ENCODE measurements at regions not wholly inside any gene's neighbourhood (a gene's known extent, or its start where the extent isn't known, plus 50 kb on each side); places are given as distances from the start of the nearest gene placed in this dataset.

DNA sequence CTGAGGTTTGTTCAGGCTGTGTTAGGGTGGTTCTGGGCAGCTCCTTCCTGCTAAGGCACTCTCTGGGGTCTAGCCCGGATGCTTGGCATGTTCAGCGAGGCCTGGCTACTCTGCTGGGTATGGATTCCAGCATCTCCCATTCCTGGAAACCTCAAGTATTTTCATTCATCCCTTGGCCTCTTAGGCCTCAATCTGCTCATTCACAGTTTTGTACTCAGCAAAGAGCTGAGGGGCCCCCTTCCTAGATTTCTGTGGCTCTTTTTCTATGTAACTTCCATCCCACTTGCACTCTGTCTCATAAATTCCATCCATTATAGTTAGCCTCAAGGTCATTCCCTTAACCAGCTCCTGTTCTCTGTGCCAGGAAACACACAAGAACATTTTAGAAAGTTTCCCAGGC, 798.8 kb upstream of the HS6ST1 start:
- DNase-seq, result no peak

DNA sequence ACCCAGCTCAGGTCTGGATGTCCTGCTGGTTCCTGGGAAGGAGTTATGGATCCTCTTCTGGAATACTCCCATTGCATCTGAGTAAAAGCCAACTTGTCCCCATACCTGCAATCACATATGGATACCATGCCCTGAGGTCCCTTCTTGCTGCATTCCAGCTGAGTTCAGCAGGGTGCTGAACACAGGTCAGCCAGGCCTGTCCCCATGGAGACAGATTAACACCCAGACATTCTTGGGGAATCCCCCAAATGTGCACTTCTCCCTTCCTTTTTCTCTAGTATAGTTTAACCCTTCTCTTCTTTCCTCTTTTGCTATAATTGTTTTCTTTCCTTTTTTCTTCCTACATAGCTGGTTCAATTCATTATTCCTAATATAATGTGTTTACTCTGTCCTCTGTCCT, 799.6 kb upstream of the HS6ST1 start:
- DNase-seq, result no peak

DNA sequence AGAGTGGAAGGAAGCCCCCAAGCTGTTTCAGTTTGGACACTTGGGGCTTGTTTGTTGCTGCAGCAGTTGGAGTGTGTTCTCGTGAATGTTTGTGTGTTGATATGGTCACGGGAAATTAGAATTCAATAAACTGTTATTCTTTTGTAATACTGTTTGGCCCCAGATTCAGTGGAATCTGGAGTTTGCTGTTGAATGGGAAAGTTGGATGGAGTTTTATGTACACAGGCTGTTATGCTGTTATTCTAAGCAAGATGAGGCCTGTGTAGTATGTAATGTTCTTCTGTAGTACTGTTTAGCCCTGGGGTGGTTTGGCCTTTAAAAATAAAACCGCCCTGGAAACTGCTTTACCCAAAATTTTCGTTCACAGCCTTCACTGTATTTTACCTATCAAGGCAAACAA, 810.4 kb upstream of the HS6ST1 start:
- no peak for DNase-seq

DNA sequence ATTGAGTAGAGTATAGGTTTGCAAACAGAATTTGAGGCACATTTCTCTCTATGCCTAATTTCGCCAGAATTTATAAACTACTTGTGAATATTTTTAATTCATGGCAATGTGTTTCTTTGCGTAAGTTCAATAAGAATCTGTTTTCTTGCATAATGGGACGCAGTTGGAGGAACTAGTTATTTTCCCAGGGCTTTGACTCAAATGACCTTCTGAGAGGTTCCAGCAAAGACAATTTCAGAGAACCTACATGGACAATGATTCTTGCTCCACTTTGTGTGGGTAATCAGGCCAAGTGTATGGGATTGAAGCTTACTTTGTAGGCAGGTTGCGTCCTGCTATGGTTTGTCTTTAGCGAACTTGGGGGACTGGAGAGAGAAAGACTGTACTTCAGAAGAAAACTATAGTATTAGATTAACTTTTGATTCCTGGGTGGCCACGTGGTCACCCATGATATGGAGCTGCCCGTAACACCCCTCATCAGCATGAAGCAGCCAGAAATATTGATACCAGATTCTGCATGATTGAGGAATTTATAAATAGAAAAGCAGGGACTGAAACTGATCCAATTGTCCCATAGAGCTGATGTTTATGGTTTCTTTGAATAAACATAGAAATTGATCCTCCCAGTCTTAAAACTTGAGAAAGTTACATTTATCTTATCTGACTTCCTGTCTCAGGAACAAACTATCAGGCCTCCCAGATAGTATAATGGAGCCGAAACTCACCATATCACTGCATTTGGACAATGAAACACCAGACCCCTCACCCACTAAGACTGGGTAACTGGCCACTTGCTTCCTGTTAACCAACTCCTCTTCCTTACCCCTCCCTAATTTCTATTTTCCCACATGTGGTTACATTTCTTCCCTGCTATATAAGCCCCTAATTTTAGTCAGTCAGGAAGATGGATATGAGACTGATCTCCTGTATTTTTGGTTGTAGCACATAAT, 815.3 kb upstream of the HS6ST1 start:
- DNase-seq, result no peak

DNA sequence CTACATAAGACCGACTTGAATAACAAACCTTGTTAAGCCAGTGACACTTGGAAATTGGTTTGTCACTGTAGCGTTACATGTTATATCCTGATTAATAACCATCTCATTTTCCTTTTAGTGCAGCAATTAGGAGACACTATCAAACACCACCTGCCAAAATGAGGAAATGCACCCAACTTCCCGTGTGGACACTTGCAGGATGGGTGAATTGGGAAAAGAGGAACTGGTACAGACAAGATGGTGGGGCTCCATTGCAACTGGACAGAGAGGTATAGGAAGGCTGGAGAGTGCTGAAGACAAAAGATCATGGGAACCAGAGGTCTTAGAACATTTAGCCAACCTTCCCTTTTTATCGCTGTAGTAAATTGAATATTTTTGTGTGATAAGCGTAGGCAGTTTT, 816.3 kb upstream of the HS6ST1 start:
- no peak for DNase-seq

DNA sequence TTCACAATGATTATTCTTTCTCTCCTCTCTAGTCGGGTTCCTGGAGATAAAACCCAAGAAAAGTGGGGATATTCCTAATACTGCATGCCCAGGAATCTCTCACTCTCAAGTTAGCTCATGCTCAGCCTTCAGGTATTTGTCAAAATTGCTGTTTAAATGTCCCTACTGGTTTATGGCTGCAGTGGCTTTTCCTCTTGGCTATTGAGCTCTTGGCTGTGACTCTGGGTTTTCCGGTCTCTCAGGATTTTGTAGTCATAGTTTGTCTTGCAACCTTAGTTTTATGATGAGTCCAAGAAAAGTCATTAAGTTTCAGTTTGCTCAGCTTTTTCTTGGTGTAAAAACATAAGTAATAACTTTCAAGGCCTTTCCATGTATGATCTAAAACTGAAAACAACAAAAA, 820.7 kb upstream of the HS6ST1 start:
- no peak for DNase-seq

DNA sequence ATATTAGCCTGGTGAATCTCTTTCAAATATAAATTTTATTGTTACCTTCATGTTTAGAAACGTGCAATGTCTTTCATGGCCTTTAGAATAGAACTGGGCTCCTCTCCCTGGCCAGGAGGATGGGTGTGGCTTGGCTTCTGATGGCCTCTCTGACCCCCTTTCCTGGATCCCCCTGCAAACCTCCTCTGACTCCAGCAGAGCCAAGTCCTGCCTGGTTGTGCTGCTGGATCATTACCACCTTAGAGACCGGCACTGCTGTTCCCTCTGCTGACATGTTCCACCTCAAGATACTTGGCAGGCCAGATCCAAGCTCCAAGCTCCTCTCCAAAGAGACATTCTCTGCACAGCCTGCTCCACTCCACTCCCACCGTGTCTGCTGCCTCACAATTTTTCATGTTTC, 823.8 kb upstream of the HS6ST1 start:
- no peak for DNase-seq

DNA sequence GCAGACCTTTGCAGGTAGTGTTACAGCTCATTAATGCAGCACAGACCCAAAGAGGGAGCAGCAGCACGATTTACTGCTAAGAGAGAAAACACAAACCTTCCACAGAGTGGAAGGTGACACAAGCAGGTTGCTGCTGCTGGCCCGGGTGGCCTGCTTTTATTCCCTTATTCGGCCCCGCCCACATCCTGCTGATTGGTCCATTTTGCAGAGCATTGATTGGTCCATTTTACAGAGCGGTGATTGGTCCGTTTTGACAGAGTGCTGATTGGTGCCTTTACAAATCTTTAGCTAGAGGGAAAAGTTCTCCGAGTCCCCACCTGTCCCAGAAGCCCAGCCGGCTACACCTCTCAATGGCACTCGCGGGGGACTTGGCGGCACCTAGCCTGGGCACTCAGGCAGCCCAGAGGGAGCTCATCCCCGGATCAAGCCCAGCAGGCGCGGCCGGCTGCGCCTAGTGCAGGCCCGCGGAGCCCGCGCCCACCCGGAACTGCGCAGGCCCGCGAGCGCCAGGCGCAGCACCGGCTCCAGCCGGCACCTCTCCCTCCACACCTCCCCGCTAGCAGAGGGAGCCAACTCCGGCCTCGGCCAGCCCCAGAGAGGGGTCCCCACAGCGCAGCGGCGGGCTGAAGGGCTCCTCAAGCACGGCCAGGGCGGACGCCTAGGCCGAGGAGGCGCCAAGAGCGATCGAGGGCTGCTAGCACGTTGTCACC, 825.6 kb upstream of the HS6ST1 start:
- no peak for DNase-seq

DNA sequence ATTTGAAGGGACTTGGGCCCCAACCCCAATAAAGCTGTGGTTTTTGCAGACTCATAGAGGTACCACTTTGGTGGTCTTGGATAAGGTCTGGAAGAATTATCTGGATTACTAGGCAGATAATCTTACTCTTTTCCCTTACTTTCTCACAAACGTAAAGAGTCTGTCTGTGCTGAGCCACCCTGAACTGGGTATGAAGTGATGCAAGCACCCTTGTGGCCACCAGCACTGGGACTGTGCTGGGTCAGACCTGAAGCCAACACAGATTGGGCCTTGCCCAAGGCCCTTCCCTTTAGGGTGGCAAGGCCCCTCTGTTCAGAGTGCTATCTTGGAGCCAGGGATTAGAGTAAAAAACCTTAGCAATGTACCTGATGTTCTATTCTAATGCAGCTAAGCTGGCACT, 827.0 kb upstream of the RAB6C start:
- DNase-seq, result no peak

DNA sequence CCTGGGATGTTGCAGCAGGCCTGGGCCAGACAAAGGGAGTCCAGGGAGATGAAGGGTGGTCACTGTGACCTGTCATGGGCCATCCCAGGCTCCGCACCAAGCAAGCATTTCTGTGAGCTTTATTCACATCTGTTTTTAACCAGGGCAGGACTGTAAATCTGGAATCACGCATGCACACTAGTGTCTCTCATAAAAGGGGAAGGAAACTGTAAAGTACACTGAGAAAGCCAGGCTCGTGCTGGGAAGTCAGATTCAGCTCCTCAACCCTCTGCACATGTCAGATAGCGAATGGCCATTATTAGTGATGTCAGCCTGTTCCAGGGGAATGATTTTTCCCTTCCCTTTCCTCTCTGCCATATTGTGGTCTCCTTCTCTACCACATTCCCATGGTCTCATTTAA, 818.6 kb upstream of the RAB6C start:
- no peak for DNase-seq

DNA sequence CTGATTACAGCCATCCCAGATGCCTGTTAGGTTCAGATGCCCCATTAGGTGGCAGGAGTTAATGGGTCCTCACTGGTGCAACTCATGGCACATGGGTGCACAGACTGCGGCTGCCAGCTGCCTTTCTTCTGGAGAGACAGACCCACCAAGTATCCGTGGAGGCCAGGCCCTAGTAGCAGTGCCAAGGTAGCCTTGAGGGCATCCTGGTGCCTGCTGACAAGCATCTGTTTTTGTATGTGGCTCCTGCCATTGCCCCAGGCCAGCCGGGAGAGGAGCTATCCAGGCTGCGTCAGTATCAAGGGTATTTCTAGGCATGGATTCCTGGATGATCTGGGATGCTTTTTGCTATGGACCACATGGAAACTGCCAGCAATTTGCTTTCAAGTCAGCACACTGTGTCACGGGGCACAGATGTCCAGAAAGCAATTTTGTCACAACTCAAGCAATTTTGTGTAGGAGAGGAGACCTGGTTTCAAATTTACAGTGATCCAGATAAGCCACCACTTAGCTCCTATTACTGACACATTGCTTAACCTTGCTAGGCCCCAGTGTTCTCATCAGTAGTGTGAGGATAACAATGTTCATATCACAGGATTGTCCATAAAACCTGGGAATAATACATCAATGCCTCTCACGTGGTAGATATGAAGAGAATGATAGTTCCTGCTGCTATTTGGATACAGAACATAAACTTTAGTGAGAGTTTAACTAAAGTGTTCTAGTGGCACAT, 815.1 kb upstream of the RAB6C start:
- DNase-seq, result no peak

DNA sequence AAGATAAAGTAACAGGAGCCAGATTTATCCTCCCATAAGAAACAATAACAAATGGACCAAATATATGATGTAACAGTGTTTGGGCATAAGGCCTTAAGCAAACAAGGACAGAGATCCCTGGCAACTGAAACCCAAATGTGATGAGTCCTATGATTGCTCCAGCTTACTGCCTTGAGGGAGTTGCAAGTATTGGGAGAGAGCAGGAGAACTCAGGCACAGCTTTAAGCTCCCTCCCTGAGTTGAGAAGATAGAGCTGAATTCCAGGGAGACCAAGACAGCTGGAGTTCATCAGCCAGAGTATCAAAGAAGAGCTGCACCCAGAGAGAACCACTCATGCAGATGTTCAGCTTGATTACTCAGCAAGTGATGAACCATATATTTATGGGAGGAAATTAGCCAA, 814.5 kb upstream of the RAB6C start:
- DNase-seq, result no peak

DNA sequence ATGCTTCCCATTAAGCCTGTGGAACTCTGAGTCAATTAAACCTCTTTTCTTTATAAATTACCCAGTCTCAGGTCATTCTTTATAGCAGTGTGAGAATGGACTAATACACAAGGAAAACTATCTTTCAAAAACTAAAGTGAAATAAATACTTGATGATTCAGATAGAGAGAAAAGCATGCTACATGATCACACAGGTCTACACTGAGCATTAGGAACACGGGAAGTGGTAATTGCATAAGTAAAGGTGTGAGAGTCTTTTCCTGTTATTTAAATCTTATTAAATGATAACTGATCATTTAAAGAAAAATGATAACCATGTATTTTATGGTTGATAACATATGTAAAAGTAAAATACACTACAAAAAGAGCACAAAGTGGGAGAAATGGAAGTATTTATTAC, 812.0 kb upstream of the RAB6C start:
- no peak for DNase-seq

DNA sequence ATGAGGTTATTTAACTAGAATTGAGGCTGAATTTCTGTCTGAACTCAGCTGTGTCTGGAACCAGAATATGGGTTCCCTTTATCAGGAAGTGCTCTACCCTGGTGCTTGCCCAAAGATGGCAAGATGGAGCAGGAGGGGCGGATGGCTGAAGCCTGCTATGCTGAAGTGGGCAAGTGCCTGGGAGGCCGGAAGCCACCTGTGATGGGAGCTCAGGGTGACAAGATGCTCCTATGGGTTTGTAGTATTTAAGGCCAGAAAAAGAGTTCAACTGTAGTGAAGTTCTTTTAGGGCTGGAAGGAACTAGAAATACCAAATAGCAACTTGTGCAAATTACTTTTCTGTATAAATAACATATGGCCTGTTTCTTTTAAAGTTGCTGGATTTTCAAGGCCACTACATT, 808.9 kb upstream of the RAB6C start:
- DNase-seq, result no peak

DNA sequence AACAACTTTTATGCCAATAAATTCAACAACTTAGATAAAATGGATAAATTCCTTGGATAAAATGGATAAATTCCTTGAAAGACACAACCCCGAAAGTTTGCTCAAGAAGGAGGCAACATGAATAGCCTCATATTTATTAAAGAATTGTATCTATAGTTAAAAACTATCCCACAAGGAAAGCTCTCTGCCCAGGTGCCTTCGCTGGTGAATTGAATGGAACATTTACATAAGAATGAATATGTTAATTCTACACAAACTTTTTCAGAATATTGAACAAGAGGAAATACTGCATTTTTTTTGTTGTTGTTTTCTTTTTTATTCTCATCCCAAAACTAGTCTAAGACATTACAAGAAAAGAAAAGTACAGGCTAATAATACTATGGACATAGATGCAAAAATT, 805.3 kb upstream of the RAB6C start:
- DNase-seq, result no peak

DNA sequence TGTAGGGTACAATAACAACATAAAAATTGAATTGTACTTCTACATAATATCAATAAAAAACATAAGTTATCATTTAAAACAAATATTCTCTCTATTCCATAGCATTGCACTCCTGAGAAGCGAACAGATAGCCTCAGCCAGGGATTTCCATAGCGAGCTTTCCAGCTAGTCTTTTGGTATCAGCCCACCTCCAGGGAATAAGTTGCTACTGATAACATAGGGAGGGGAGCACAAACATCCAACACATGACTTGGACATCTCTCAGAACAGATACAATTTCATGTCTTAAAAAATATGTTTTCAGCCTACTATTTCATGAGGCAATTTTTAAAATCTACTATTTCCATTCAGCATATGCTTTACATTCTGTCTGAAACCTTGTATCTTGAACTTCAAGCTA, 804.4 kb upstream of the RAB6C start:
- no peak for DNase-seq

DNA sequence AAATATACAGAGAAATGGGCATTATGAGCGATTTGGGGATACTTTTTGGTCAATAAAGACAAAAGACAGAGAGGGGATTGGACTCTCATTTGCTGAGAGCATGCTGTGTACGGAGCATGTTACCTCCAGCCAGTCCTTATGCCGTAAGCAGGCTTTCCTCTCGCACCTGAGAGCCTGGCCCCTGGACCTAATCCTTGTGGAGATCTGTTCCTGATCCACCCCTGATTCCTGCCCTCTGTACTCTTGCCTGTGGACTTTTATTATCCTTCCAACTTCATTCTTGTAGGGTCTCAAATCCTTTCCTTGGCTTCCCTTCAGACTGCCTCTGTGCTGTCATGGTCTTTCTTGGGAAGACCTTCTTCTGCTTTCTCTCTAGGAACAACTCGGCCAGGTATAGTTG, 803.1 kb upstream of the RAB6C start:
- no peak for DNase-seq

DNA sequence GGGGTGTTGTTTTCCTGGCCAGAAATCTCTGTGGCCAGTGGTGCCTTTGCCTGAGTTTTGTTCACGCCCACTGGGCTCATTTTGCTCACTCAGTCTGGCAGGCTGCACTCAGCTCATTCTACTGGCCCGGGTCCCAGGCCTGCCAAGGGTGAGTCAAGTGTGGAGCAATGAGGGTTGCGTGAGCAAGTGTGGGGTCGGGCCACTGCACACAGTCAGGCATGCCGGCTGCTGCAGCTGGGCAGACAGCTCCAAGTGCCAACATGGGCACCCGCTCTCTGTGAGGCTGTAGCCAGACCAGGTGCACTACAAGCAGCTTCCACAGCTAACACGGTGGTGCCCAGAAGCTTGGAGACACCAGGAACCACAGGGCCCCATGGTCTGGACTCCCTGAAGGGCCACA, 801.1 kb upstream of the RAB6C start:
- no peak for DNase-seq

DNA sequence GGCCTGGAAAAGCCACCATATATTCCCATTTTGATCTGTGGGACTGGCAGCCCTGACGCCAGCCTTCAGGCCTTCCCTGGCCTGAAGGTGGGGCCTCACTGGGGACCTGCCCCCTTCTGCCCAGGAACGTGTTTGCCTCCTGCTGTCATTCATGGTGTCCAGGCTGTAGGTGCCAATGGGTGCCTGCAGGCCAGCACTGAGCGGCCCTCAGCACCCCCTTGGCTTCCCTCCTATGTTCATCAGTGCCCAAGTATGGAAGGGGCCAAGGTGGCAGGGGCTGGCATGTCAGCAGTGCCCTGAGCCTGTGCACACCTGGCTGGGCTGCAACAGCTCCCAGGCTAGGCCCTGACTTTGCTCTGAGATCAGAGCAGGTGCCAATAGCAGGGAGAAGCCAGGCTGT, 800.3 kb upstream of the RAB6C start:
- no peak for DNase-seq

DNA sequence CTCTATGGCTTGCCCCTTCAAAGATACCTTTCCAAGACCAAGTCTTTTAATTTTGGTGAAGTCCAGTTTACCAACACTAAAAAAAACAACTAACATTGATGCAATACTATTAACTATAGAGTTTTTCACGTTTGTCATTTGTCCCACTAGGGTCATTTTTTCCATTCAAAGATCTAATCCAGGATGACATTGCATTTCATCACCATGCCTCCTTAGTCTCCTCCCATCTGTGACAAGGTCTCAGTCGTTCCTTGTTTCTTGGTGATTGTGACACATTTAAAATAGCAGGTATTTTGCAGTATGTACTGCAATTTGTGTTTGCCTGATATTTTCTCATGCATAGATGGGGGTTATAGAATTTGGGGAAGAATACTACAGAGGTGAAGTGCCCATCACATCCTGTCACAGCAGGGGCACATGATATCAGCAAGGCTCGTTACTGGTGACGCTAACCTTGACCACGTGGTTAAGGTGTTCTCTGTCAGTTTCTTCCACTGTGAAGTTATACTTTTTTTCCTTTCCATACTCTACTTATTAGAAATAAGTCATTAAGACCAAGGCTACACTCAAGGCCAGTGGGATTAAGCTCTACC, 799.2 kb upstream of the RAB6C start:
- DNase-seq, result no peak

DNA sequence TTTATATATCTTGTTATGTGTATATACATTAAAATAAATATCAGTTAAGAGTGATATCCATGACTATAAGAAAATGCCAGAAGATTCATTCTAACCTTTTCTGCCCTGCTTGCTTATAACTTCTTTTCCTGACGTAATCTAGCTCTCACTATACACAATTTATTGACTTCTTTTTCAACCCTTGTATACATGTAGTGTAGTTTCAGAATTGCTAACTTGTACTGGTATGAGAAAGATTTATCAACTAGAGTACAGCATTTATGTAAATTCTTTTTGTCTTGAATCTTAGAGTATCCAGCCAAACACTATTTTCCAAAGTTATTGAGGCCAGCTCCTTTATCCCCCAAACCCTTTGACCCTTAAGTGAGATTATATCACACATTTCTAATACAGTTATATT, 798.0 kb upstream of the RAB6C start:
- DNase-seq, result no peak

DNA sequence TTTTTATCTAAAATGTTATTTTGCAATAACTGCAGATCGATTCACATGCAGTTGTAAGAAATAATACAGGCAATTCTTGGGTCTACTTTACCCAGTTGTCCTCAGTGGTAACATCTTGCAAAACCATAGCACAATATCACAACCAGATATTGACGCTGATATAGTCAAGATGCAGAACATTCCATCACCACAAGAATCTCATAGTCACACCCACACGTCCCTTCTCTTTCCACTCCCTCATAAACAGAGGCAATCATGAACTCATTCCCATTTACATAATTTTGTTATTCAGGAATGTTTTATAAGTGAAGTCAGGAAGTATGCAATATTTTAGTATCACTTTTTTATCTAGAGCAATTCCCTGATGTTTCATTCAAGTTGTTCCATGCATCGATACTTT, 797.5 kb upstream of the RAB6C start:
- DNase-seq, result no peak

DNA sequence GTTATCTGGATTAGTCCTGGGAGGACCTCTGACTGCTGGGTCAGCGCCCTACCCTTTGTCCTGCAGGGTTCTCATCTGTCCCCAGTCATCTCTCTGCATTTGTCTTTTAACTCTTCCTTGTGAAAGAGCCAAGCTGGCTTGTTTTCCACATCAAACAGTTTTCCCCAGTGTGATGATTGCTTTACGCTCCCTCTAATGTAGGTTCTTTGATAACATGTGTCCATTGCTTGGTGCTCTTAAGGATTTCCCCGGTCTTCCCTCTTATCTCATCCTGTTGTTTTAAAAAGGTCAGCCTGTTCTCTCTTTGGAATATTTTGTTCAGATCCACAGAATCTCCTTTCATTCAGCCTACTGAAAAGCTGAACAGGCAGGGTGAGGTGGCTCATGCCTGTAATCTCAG, 792.1 kb upstream of the RAB6C start:
- no peak for DNase-seq

DNA sequence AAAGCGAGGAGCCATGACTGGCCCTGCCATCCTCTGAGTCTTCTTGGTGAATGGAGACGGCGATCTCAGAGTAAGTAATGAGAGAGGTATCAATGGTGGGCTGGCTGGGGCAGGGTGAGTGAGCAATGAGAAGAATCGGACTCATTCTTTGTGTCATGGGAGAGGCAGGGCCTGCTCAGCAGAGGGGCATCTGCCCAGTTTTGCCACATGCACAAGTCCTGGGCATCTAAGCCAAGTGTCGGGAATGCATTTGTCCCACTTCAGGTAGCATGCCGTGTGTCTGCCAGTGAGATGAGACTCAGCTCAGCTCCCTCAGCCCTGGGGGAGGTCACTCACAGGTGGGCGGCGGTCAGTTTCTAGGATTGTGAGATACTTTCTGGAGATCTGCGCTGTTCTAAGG, 791.0 kb upstream of the RAB6C start:
- no peak for DNase-seq
